ENCODE measurements at regions not wholly inside any gene's neighbourhood (a gene's known extent, or its start where the extent isn't known, plus 50 kb on each side); places are given as distances from the start of the nearest gene placed in this dataset.

DNA sequence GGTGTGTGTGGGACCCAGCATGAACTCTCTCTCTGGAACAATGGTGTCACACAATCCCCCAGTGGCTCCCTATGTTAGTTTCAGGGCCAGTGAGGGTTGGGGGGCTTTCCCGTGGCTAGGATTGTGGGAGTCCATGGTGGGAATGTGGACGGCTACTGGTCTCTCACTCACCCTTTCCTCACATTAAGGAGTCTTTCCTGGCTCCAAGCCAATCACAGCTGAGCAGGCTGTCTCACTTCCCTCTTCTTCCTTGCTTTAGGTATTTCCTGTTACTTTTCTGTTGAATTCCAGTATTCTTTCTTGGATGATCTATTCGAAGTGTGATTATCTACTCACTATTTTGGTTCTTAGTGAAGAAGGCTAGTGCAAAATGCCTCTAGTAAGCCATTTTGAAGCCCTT, 324.4 kb upstream of the MPDZ start:
- TF ChIP-seq, protein P1, sequence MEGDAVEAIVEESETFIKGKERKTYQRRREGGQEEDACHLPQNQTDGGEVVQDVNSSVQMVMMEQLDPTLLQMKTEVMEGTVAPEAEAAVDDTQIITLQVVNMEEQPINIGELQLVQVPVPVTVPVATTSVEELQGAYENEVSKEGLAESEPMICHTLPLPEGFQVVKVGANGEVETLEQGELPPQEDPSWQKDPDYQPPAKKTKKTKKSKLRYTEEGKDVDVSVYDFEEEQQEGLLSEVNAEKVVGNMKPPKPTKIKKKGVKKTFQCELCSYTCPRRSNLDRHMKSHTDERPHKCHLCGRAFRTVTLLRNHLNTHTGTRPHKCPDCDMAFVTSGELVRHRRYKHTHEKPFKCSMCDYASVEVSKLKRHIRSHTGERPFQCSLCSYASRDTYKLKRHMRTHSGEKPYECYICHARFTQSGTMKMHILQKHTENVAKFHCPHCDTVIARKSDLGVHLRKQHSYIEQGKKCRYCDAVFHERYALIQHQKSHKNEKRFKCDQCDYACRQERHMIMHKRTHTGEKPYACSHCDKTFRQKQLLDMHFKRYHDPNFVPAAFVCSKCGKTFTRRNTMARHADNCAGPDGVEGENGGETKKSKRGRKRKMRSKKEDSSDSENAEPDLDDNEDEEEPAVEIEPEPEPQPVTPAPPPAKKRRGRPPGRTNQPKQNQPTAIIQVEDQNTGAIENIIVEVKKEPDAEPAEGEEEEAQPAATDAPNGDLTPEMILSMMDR (IDR thresholded peaks at IDR 0.05; ENCODE audit: unreplicated experiment): no peak
- Mint-ChIP-seq H3K27ac (peak overlapping the region; percentile 60), H3K36me3 (no peaks in the 10 kb centered on the region), H3K27me3 (ENCODE audit: low read depth) (no peaks in the 10 kb centered on the region), H3K9me3 (peaks cover 15% of the 10 kb centered on the region), H3K4me3 (no peak overlapping the region), H3K4me1 (peaks cover 51% of the 10 kb centered on the region)
- no peak for DNase-seq (ENCODE audit: low spot score in 2 of 2, unreplicated experiment in 2 of 2)

DNA sequence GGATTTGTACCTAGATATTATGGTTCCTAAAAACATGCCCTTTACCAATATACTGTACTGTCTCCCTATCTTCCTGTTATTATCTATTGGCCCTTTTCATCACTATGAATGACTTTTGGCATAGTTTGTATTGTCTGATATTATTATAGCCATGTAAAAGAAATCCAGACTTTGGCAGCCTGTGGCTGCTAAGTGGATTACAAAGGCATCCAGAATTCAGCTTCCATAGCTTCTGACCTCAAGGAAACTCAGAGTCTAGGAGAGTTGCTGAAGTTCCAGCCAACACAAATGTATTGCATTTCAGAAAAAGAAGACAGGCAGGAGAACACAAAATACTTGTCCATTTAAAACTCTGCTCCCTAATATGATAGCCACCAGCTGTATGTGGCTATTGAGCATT, 319.2 kb upstream of the MPDZ start:
- Mint-ChIP-seq H3K27me3 (ENCODE audit: low read depth) (no peaks in the 10 kb centered on the region), H3K4me3 (no peak overlapping the region), H3K4me1 (peaks cover 14% of the 10 kb centered on the region), H3K36me3 (peaks cover 2% of the 10 kb centered on the region), H3K9me3 (peaks cover 15% of the 10 kb centered on the region), H3K27ac (no peak overlapping the region)
- TF ChIP-seq, protein P1 (IDR thresholded peaks at IDR 0.05; ENCODE audit: unreplicated experiment): no peak
- DNase-seq (ENCODE audit: low spot score in 2 of 2, unreplicated experiment in 2 of 2): no peak

DNA sequence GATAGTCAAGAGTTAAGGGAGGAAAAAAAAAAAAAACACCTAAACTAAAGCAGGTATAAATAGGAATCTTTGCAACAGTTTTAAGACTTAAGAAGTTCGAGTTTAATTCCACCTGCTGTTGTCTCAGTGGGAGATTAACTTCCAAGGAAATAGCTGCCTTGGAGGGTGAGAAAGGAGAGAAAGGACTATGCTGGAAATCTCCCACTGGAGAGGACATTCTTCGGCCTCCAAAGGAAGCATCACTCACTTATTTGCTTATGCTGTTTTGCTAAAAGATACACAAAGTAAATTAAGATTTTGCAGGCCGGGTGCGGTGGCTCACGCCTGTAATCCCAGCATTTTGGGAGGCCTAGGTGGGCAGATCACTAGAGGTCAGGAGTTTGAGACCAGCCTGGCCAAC, 317.9 kb upstream of the MPDZ start:
- H3K36me3 Mint-ChIP-seq: peaks cover 2% of the 10 kb centered on the region
- H3K4me1 Mint-ChIP-seq: peaks cover 17% of the 10 kb centered on the region
- H3K9me3 Mint-ChIP-seq: peaks cover 8% of the 10 kb centered on the region
- H3K27ac Mint-ChIP-seq: peak overlapping the region; percentile 37
- TF ChIP-seq, protein P1 (IDR thresholded peaks at IDR 0.05; ENCODE audit: unreplicated experiment): no peak
- DNase-seq (ENCODE audit: low spot score in 2 of 2, unreplicated experiment in 2 of 2): no peak
- no peak overlapping the region for H3K4me3 Mint-ChIP-seq
- no peaks in the 10 kb centered on the region for H3K27me3 Mint-ChIP-seq (ENCODE audit: low read depth)

DNA sequence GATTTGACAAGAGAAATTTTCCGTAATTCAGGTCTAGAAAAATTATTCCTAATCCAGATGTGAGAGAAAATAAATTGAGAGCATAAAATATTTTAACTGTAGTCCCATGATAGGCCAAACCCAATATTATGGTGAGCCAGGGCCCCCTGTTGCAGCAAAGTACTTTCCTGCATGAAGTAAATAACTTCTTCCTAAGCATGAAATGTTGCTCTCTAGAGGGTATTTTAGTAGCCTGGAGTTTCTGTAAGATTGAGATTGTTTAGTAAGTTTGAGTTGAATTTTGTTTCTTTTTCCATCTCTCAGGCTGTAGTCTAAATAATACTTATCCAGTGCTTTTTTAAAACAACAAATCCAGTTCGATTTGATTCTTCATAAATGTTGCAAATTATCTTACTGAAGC, 317.5 kb upstream of the MPDZ start:
- H3K36me3 Mint-ChIP-seq: peaks cover 2% of the 10 kb centered on the region
- DNase-seq (ENCODE audit: low spot score in 2 of 2, unreplicated experiment in 2 of 2): no peak
- H3K9me3 Mint-ChIP-seq: peaks cover 4% of the 10 kb centered on the region
- peak overlapping the region; percentile 37 for H3K27ac Mint-ChIP-seq
- TF ChIP-seq, protein P1 (IDR thresholded peaks at IDR 0.05; ENCODE audit: unreplicated experiment): no peak
- H3K4me1 Mint-ChIP-seq: peaks cover 21% of the 10 kb centered on the region
- no peak overlapping the region for H3K4me3 Mint-ChIP-seq
- H3K27me3 Mint-ChIP-seq (ENCODE audit: low read depth): no peaks in the 10 kb centered on the region

DNA sequence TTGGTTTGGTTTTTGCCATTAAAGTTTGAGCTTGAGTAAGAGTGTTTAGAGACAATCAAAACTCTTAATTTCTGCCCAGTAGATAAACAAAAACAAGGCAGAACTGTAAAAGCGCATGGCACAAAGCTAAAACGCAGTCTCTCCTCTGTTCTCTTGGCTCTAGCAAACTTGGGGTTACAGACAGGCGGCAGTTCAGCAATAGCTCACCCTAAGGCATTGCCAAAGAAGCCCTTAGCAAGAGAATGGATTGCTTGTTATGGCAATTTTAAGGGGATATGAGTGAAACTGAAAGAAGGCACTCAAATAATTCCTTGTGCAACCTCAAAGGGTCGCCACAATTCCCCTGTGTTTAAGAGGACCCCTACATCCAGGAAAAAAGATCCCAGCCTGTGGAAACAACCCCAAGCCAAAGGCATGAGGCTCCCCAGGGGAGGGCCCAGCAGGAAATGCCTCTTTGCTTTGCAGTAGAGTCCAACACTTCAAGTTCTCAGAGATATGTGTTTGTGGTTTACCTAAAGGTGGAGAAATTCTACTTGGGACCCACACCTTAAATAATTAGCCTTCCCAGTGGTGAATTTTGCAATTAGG, 317.0 kb upstream of the MPDZ start:
- DNase-seq (ENCODE audit: low spot score in 2 of 2, unreplicated experiment in 2 of 2): no peak
- peaks cover 2% of the 10 kb centered on the region for H3K36me3 Mint-ChIP-seq

More for the DNA sequence above, 317.0 kb upstream of the MPDZ start:
- H3K27ac Mint-ChIP-seq: no peak overlapping the region
- H3K4me1 Mint-ChIP-seq: peaks cover 26% of the 10 kb centered on the region
- no peaks in the 10 kb centered on the region for H3K27me3 Mint-ChIP-seq (ENCODE audit: low read depth)
- TF ChIP-seq, protein P1 (IDR thresholded peaks at IDR 0.05; ENCODE audit: unreplicated experiment): no peak
- H3K4me3 Mint-ChIP-seq: no peak overlapping the region
- H3K9me3 Mint-ChIP-seq: no peaks in the 10 kb centered on the region
